ENCODE measurements at regions not wholly inside any gene's neighbourhood (a gene's known extent, or its start where the extent isn't known, plus 50 kb on each side); places are given as distances from the start of the nearest gene placed in this dataset.

DNA sequence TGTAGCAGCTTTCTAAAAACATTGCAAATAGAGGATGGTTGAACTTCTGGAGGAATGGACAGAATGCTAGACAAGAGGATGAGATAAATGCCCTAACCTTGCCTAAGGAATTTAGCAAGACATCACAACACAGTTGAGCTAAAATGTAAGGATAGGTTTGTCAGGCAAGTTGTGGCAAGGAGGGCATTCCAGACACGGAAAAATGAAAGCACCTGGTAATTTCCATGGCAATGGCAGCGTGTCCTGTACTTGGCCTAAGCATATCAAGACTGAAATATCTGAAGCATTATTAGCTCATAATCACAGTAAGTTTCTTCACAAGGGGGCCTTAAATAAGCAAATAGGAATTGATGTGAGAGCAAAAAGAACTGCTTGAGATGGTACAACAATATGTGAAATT, 105.1 kb upstream of the USP25 start (continued):
- TF ChIP-seq, protein P1, sequence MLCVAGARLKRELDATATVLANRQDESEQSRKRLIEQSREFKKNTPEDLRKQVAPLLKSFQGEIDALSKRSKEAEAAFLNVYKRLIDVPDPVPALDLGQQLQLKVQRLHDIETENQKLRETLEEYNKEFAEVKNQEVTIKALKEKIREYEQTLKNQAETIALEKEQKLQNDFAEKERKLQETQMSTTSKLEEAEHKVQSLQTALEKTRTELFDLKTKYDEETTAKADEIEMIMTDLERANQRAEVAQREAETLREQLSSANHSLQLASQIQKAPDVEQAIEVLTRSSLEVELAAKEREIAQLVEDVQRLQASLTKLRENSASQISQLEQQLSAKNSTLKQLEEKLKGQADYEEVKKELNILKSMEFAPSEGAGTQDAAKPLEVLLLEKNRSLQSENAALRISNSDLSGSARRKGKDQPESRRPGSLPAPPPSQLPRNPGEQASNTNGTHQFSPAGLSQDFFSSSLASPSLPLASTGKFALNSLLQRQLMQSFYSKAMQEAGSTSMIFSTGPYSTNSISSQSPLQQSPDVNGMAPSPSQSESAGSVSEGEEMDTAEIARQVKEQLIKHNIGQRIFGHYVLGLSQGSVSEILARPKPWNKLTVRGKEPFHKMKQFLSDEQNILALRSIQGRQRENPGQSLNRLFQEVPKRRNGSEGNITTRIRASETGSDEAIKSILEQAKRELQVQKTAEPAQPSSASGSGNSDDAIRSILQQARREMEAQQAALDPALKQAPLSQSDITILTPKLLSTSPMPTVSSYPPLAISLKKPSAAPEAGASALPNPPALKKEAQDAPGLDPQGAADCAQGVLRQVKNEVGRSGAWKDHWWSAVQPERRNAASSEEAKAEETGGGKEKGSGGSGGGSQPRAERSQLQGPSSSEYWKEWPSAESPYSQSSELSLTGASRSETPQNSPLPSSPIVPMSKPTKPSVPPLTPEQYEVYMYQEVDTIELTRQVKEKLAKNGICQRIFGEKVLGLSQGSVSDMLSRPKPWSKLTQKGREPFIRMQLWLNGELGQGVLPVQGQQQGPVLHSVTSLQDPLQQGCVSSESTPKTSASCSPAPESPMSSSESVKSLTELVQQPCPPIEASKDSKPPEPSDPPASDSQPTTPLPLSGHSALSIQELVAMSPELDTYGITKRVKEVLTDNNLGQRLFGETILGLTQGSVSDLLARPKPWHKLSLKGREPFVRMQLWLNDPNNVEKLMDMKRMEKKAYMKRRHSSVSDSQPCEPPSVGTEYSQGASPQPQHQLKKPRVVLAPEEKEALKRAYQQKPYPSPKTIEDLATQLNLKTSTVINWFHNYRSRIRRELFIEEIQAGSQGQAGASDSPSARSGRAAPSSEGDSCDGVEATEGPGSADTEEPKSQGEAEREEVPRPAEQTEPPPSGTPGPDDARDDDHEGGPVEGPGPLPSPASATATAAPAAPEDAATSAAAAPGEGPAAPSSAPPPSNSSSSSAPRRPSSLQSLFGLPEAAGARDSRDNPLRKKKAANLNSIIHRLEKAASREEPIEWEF (CRISPR knock-in tag; IDR thresholded peaks at IDR 0.05): no peak
- TF ChIP-seq ARID1B (IDR thresholded peaks at IDR 0.05) (no peak), MBD2 (IDR thresholded peaks at IDR 0.05; ENCODE audit: borderline replicate concordance, low read depth) (no peak), ZNF134 (CRISPR knock-in tag; conservative IDR thresholded peaks at IDR 0.05) (no peak), ILK (tag; IDR thresholded peaks at IDR 0.05; ENCODE audit: borderline replicate concordance, low read depth) (no peak), SMC3 (conservative IDR thresholded peaks at IDR 0.05; ENCODE audit: insufficient read depth, low read depth, low read length) (no peak), DPF2 (IDR thresholded peaks at IDR 0.05) (no peak), SUPT5H (IDR thresholded peaks at IDR 0.05) (no peak)

DNA sequence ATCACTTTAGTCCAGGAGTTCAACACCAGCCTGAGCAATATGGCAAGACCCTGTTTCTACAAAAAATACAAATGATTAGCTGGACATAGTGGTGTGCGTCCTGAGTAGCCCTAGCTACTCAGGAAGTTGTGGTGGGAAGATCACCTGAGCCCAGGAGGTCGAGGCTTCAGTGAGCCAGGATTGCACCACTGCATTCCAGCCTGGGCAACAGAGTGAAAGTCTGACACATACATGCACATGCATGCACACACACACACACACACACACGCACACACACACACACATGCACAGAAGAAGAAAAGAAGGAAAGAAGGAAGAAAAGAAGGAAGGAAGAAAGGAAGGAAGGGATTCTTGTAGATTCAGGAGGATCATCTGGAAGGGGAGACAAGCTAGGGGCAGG, 104.4 kb upstream of the USP25 start:
- no peaks in the 10 kb centered on the region for H3K9me3 ChIP-seq (replicated peaks; ENCODE audit: control insufficient read depth, insufficient read depth, low read depth, low read length)
- ATAC-seq (no peak), FAIRE-seq (no peak), DNase-seq (ENCODE audit: extremely low read depth in 1 of 4, low spot score in 3 of 4) (no peak)
- H3K4me2 ChIP-seq (ENCODE audit: insufficient read depth, low read length): no peak overlapping the region
- no peaks in the 10 kb centered on the region for H3K36me3 ChIP-seq (ENCODE audit: control insufficient read depth, insufficient read depth, low read length)
- H3K27me3 ChIP-seq (ENCODE audit: control insufficient read depth in 2 of 2, insufficient read depth in 2 of 2, low read length in 2 of 2): no peaks in the 10 kb centered on the region
- H3K79me2 ChIP-seq (ENCODE audit: control insufficient read depth, insufficient read depth, low read length): no peaks in the 10 kb centered on the region
- ChIA-PET POLR2A (interaction anchor here (0.7 kb wide), 1 partner anchor 325 kb away, joined by 4 read pairs; no protein-coding TSS in a partner anchor), CTCF (ENCODE audit: low intra/inter-chr PET ratio) (no interaction called here)
- intact Hi-C loops (cut with micrococcal nuclease): no loop called here
- no peaks in the 10 kb centered on the region for H4K20me1 ChIP-seq (replicated peaks; ENCODE audit: control insufficient read depth, insufficient read depth, low read length)
- in situ Hi-C loops (cut with MboI): no loop called here
- H2AFZ ChIP-seq (ENCODE audit: low read depth, low read length): no peak overlapping the region
- no peak overlapping the region for H3K27ac ChIP-seq (ENCODE audit: extremely low read depth, low read depth, low read length)
- H3K4me1 ChIP-seq (replicated peaks in 1 of 2; ENCODE audit: control insufficient read depth in 2 of 2, insufficient read depth in 2 of 2, low read length in 2 of 2): no peaks in the 10 kb centered on the region
- no TSS peak for BruUV-seq (replicated peaks)
- no peak overlapping the region for H3K4me3 ChIP-seq
- 0% methylated on average over 3 of the region's 3 CpGs for WGBS (ENCODE audit: insufficient coverage, low coverage, missing lambda C conversion rate)
- H3K9ac ChIP-seq (ENCODE audit: insufficient read depth in 1 of 2, low read depth in 2 of 2, low read length in 2 of 2): no peak overlapping the region
- no peaks in the 10 kb centered on the region for H3K9me1 ChIP-seq (ENCODE audit: control insufficient read depth, insufficient read depth, low read length)
- no peak for TF ChIP-seq MBD2 (IDR thresholded peaks at IDR 0.05; ENCODE audit: borderline replicate concordance, low read depth)
- TF ChIP-seq GTF2F1 (IDR thresholded peaks at IDR 0.05; ENCODE audit: low read depth, low read length): no peak
- no peak for TF ChIP-seq ARID2 (IDR thresholded peaks at IDR 0.05)
- no peak for TF ChIP-seq NCOA4 (IDR thresholded peaks at IDR 0.05; ENCODE audit: partially characterized antibody)
- TF ChIP-seq STAG1 (CRISPR knock-in tag; IDR thresholded peaks at IDR 0.05; ENCODE audit: borderline replicate concordance): no peak
- TF ChIP-seq ZNF408 (CRISPR knock-in tag; IDR thresholded peaks at IDR 0.05; ENCODE audit: low read depth): no peak
- TF ChIP-seq ZNF175 (CRISPR knock-in tag; IDR thresholded peaks at IDR 0.05; ENCODE audit: low read depth): no peak
- no peak for TF ChIP-seq HDAC2 (IDR thresholded peaks at IDR 0.05)
- TF ChIP-seq PURB (CRISPR knock-in tag; IDR thresholded peaks at IDR 0.05; ENCODE audit: low read depth): no peak
- TF ChIP-seq SETDB1 (IDR thresholded peaks at IDR 0.05; ENCODE audit: low read length): no peak
- TF ChIP-seq, protein P2, sequence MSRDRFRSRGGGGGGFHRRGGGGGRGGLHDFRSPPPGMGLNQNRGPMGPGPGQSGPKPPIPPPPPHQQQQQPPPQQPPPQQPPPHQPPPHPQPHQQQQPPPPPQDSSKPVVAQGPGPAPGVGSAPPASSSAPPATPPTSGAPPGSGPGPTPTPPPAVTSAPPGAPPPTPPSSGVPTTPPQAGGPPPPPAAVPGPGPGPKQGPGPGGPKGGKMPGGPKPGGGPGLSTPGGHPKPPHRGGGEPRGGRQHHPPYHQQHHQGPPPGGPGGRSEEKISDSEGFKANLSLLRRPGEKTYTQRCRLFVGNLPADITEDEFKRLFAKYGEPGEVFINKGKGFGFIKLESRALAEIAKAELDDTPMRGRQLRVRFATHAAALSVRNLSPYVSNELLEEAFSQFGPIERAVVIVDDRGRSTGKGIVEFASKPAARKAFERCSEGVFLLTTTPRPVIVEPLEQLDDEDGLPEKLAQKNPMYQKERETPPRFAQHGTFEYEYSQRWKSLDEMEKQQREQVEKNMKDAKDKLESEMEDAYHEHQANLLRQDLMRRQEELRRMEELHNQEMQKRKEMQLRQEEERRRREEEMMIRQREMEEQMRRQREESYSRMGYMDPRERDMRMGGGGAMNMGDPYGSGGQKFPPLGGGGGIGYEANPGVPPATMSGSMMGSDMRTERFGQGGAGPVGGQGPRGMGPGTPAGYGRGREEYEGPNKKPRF (IDR thresholded peaks at IDR 0.05; ENCODE audit: low read depth, low read length): no peak
